HS-27A (cell line): ENCODE measurements at regions not wholly inside any gene's neighbourhood (a gene's known extent, or its start where the extent isn't known, plus 50 kb on each side); places are given as distances from the start of the nearest gene placed in this dataset.

Experiments
- DNase-seq: peaks from one replicate; pipeline ENCODE4 v3.0.0-alpha.2; 2012; ENCODE audit warnings: low read depth, missing footprints

GRCh38 chr15:47568030-47568429 is 149.3 kb upstream of the SEMA6D start:
- no peak for DNase-seq

- no peak for DNase-seq
Observed at GRCh38 chr15:47570044-47570443, 147.3 kb upstream of the SEMA6D start.

- no peak for DNase-seq
Observed at GRCh38 chr15:47570451-47570850, 146.9 kb upstream of the SEMA6D start.

GRCh38 chr15:47570881-47571640 is 146.2 kb upstream of the SEMA6D start:
- no peak for DNase-seq

GRCh38 chr15:47573673-47574072 is 143.6 kb upstream of the SEMA6D start:
- no peak for DNase-seq

- DNase-seq, result no peak
Observed at GRCh38 chr15:47577000-47577399, 140.3 kb upstream of the SEMA6D start.

GRCh38 chr15:47577461-47577860 is 139.8 kb upstream of the SEMA6D start:
- no peak for DNase-seq

GRCh38 chr15:47582233-47582632 is 135.1 kb upstream of the SEMA6D start:
- DNase-seq, result no peak

GRCh38 chr15:47584316-47584715 is 133.0 kb upstream of the SEMA6D start:
- DNase-seq, result no peak

GRCh38 chr15:47586653-47587224 is 130.6 kb upstream of the SEMA6D start:
- peak; percentile 4 for DNase-seq

GRCh38 chr15:47587940-47588802 is 129.1 kb upstream of the SEMA6D start:
- no peak for DNase-seq

GRCh38 chr15:47588958-47589357 is 128.3 kb upstream of the SEMA6D start:
- DNase-seq, result no peak

GRCh38 chr15:47598996-47599395 is 118.3 kb upstream of the SEMA6D start:
- DNase-seq, result no peak

GRCh38 chr15:47599806-47600205 is 117.5 kb upstream of the SEMA6D start:
- no peak for DNase-seq

- DNase-seq, result no peak
Observed at GRCh38 chr15:47602121-47602520, 115.2 kb upstream of the SEMA6D start.

GRCh38 chr15:47603026-47603425 is 114.3 kb upstream of the SEMA6D start:
- peak; percentile 8 for DNase-seq

- no peak for DNase-seq
Observed at GRCh38 chr15:47607695-47608094, 109.6 kb upstream of the SEMA6D start.

GRCh38 chr15:47609693-47610092 is 107.6 kb upstream of the SEMA6D start:
- DNase-seq, result no peak

- DNase-seq, result no peak
Observed at GRCh38 chr15:47610736-47611135, 106.6 kb upstream of the SEMA6D start.

GRCh38 chr15:47614360-47615011 is 102.8 kb upstream of the SEMA6D start:
- DNase-seq, result no peak

- DNase-seq, result no peak
Observed at GRCh38 chr15:47616876-47617275, 100.4 kb upstream of the SEMA6D start.

GRCh38 chr15:47618241-47618640 is 99.1 kb upstream of the SEMA6D start:
- DNase-seq, result no peak
